ENCODE measurements at regions not wholly inside any gene's neighbourhood (a gene's known extent, or its start where the extent isn't known, plus 50 kb on each side); places are given as distances from the start of the nearest gene placed in this dataset.

DNA sequence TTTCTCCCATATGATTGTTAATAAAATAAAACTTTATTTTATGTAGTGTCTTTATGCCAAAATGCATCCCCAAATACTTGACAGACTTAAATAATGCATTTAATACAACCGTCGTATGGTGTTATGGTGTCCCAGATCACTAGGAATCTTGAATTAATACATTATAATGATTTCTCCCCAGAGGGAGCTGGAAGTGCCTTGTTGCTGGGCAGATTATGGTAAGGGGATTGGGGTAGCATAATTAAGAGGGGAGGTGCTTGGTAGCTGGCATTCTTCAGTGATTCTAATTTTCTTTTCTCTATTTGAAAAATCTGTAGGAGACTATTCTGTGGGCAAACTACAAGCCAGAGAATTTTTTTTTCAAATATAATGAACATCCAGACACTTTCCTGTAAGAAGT, 1043.7 kb downstream of the ADGRL2 start:
- Histone ChIP-seq H3K4me3 (ENCODE audit: low read length) (no peak overlapping the region), H3K27me3 (ENCODE audit: control insufficient read depth, low read length) (no peaks in the 10 kb centered on the region), H3K4me2 (ENCODE audit: low read length) (no peak overlapping the region), H3K4me1 (ENCODE audit: control insufficient read depth, low read length) (no peaks in the 10 kb centered on the region), H3K27ac (ENCODE audit: low read depth, low read length) (no peak overlapping the region), H3K9me2 (replicated peaks; ENCODE audit: control insufficient read depth, low read length) (no peaks in the 10 kb centered on the region), H3F3A (ENCODE audit: control insufficient read depth, insufficient read depth) (no peaks in the 10 kb centered on the region), H3K79me2 (ENCODE audit: control insufficient read depth, low read length) (no peaks in the 10 kb centered on the region), H3K9me3 (ENCODE audit: control insufficient read depth, insufficient read depth, low read length) (no peaks in the 10 kb centered on the region), H3K36me3 (ENCODE audit: control insufficient read depth, low read length) (no peaks in the 10 kb centered on the region), H4K20me1 (ENCODE audit: control insufficient read depth, insufficient read depth, low read depth, low read length) (no peaks in the 10 kb centered on the region)
- TF ChIP-seq EZH2phosphoT487 (IDR thresholded peaks at IDR 0.05; ENCODE audit: borderline replicate concordance, low read length), result no peak
- TF ChIP-seq, protein P1, sequence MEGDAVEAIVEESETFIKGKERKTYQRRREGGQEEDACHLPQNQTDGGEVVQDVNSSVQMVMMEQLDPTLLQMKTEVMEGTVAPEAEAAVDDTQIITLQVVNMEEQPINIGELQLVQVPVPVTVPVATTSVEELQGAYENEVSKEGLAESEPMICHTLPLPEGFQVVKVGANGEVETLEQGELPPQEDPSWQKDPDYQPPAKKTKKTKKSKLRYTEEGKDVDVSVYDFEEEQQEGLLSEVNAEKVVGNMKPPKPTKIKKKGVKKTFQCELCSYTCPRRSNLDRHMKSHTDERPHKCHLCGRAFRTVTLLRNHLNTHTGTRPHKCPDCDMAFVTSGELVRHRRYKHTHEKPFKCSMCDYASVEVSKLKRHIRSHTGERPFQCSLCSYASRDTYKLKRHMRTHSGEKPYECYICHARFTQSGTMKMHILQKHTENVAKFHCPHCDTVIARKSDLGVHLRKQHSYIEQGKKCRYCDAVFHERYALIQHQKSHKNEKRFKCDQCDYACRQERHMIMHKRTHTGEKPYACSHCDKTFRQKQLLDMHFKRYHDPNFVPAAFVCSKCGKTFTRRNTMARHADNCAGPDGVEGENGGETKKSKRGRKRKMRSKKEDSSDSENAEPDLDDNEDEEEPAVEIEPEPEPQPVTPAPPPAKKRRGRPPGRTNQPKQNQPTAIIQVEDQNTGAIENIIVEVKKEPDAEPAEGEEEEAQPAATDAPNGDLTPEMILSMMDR (IDR thresholded peaks at IDR 0.05; ENCODE audit: low read depth, low read length, poor library complexity, severe bottlenecking), result no peak

DNA sequence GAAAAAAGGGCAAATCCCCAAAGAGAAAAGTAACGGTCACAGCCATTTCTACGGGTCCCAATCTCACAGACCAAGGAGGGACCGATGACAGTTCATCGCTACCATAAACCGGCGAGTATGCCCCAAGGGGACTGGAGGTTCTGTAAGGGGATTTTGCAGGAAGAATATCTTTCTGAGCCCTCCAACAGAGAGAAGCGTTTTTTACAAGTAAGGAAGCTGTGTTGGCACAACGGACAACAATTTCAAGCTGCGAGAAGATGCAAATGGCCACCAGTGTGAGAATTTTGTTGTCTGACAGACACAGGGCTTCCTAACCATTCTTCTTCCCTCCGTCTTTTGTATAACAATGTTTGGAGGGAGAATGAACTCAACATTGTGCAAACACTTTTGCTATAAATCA, 1043.1 kb downstream of the ADGRL2 start:
- Histone ChIP-seq H3K79me2 (ENCODE audit: control insufficient read depth, low read length) (no peaks in the 10 kb centered on the region), H3K9me2 (replicated peaks; ENCODE audit: control insufficient read depth, low read length) (no peaks in the 10 kb centered on the region), H3K4me2 (ENCODE audit: low read length) (no peak overlapping the region), H4K20me1 (ENCODE audit: control insufficient read depth, insufficient read depth, low read depth, low read length) (no peaks in the 10 kb centered on the region), H3K9me3 (ENCODE audit: control insufficient read depth, insufficient read depth, low read length) (no peaks in the 10 kb centered on the region), H3K4me3 (ENCODE audit: low read length) (no peak overlapping the region), H3K36me3 (ENCODE audit: control insufficient read depth, low read length) (no peaks in the 10 kb centered on the region), H3K27ac (ENCODE audit: low read depth, low read length) (no peak overlapping the region), H3K27me3 (ENCODE audit: control insufficient read depth, low read length) (no peaks in the 10 kb centered on the region), H3F3A (ENCODE audit: control insufficient read depth, insufficient read depth) (no peaks in the 10 kb centered on the region), H3K4me1 (ENCODE audit: control insufficient read depth, low read length) (no peaks in the 10 kb centered on the region)
- no peak for TF ChIP-seq EZH2phosphoT487 (IDR thresholded peaks at IDR 0.05; ENCODE audit: borderline replicate concordance, low read length)
- TF ChIP-seq, protein P1 (IDR thresholded peaks at IDR 0.05; ENCODE audit: low read depth, low read length, poor library complexity, severe bottlenecking), result no peak

DNA sequence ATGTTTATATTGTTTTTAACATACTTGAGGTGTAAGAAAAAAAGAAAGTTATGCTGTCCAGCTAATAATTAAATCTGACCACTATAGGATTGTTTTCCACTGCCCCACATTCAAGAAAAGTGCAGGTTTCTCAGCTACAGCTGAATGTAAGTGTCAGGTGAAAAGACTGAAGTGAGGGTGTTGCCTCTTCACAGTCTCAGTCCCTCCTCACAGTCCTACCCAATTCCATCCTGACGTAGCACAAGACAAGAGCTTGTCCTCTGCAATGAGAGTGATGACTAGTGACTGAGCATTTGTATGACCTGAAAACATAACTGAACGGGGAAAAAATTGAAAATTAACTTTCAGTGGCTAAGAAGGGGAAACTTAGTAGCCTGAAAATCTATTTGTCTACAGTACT, 1039.5 kb downstream of the ADGRL2 start:
- Histone ChIP-seq H3K27ac (ENCODE audit: low read depth, low read length) (no peak overlapping the region), H3K4me1 (ENCODE audit: control insufficient read depth, low read length) (no peaks in the 10 kb centered on the region), H3K36me3 (ENCODE audit: control insufficient read depth, low read length) (no peaks in the 10 kb centered on the region), H4K20me1 (ENCODE audit: control insufficient read depth, insufficient read depth, low read depth, low read length) (no peaks in the 10 kb centered on the region), H3K9me3 (ENCODE audit: control insufficient read depth, insufficient read depth, low read length) (no peaks in the 10 kb centered on the region), H3K4me2 (ENCODE audit: low read length) (no peak overlapping the region), H3K79me2 (ENCODE audit: control insufficient read depth, low read length) (no peaks in the 10 kb centered on the region), H3F3A (ENCODE audit: control insufficient read depth, insufficient read depth) (no peaks in the 10 kb centered on the region), H3K9me2 (replicated peaks; ENCODE audit: control insufficient read depth, low read length) (no peaks in the 10 kb centered on the region), H3K27me3 (ENCODE audit: control insufficient read depth, low read length) (no peaks in the 10 kb centered on the region), H3K4me3 (ENCODE audit: low read length) (no peak overlapping the region)
- TF ChIP-seq, protein P1 (IDR thresholded peaks at IDR 0.05; ENCODE audit: low read depth, low read length, poor library complexity, severe bottlenecking), result no peak
- no peak for TF ChIP-seq EZH2phosphoT487 (IDR thresholded peaks at IDR 0.05; ENCODE audit: borderline replicate concordance, low read length)
